Uterus (tissue), 3 donors: ENCODE measurements at regions not wholly inside any gene's neighbourhood (a gene's known extent, or its start where the extent isn't known, plus 50 kb on each side); places are given as distances from the start of the nearest gene placed in this dataset.
"Not testable (repeated sequence)": the region's sequence is repeated elsewhere in the genome, so short reads cannot be mapped to it uniquely, and the experiment has no call there.

Experiments
- DNase-seq, 2 donors: peaks; one replicate each; pipeline ENCODE4 v3.0.0-alpha.2; 2019 to 2020
- H3K27ac ChIP-seq, 2 donors: fragments of 200-600 bp; sonication (generic); 1 replicate in 1 of 2; 2 replicates in 1 of 2; pipeline ENCODE4 v1.5.1; 2016 to 2018
- H3K27me3 ChIP-seq, 2 donors: fragments of 200-600 bp; sonication (generic); one replicate each; pipeline ENCODE4 v1.5.1; 2018 to 2019; ENCODE audit warnings: control low read depth in 1 of 2
- H3K36me3 ChIP-seq, 2 donors: fragments of 200-600 bp; sonication (generic); one replicate each; pipeline ENCODE4 v1.5.1; 2019; ENCODE audit warnings: control low read depth in 1 of 2
- H3K4me1 ChIP-seq, 2 donors: fragments of 200-600 bp; sonication (generic); one replicate each; pipeline ENCODE4 v1.5.1; 2018 to 2019; ENCODE audit warnings: control low read depth in 1 of 2
- H3K4me3 ChIP-seq, 2 donors: fragments of 200-600 bp; sonication (generic); 1 replicate in 1 of 2; 2 replicates in 1 of 2; pipeline ENCODE4 v1.5.1; 2018 to 2019; ENCODE audit warnings: mild to moderate bottlenecking in 1 of 2
- H3K9me3 ChIP-seq, 2 donors: fragments of 200-600 bp; sonication (generic); one replicate each; pipeline ENCODE4 v1.5.1; 2019; ENCODE audit warnings: control low read depth in 1 of 2
- CTCF ChIP-seq, 4 experiments: fragments of 200-600 bp in 2 of 4; fragments of 450-650 bp in 2 of 4; sonication (generic) in 2 of 4; IDR thresholded peaks; one replicate each; pipeline ENCODE4 v1.5.1; 2016 to 2019; ENCODE audit warnings: antibody characterized with exemption in 4 of 4, mild to moderate bottlenecking in 2 of 4, moderate library complexity in 1 of 4
- POLR2A ChIP-seq, 2 donors: fragments of 450-650 bp; IDR thresholded peaks; one replicate each; pipeline ENCODE4 v1.6.1; 2016; ENCODE audit warnings: antibody characterized with exemption in 2 of 2, mild to moderate bottlenecking in 1 of 2, moderate library complexity in 1 of 2
- intact Hi-C: fragments of 100-400 bp; cut with DNase I; formaldehyde crosslinking; loops from one replicate; pipeline ENCODE4 v1.15.1; 2023; ENCODE audit warnings: low total_unique reads
- donor health status: DM: yes; HTN: yes; CAD: no.

GRCh38 chr3:191137708-191138107 is 61.3 kb upstream of the OSTN start:
- no peak for DNase-seq

GRCh38 chr3:191136347-191136746 is 62.7 kb upstream of the OSTN start:
- no peak for DNase-seq
- Histone ChIP-seq H3K9me3 (no peaks in the 10 kb centered on the region), H3K4me3 (no peak overlapping the region), H3K4me1 (no peaks in the 10 kb centered on the region), H3K36me3 (no peaks in the 10 kb centered on the region), H3K27ac (no peak overlapping the region), H3K27me3 (no peaks in the 10 kb centered on the region)
- no peak for TF ChIP-seq POLR2A (IDR thresholded peaks at IDR 0.05)
- intact Hi-C loops, result no loop called here

More at GRCh38 chr3:191137708-191138107, 61.3 kb upstream of the OSTN start:
- TF ChIP-seq POLR2A (IDR thresholded peaks at IDR 0.05) (no peak), CTCF (IDR thresholded peaks at IDR 0.05) (no peak)
- no peaks in the 10 kb centered on the region for H3K4me1 ChIP-seq
- no peak overlapping the region for H3K27ac ChIP-seq
- H3K4me3 ChIP-seq, result no peak overlapping the region
- intact Hi-C loops, result no loop called here
- H3K36me3 ChIP-seq, result no peaks in the 10 kb centered on the region
- H3K27me3 ChIP-seq, result no peaks in the 10 kb centered on the region
- H3K9me3 ChIP-seq, result no peaks in the 10 kb centered on the region

GRCh38 chr3:191135175-191135574 is 63.9 kb upstream of the OSTN start:
- no peaks in the 10 kb centered on the region for H3K4me1 ChIP-seq
- H3K27ac ChIP-seq, result no peak overlapping the region
- no peak for DNase-seq
- H3K9me3 ChIP-seq, result no peaks in the 10 kb centered on the region
- H3K27me3 ChIP-seq, result no peaks in the 10 kb centered on the region
- TF ChIP-seq POLR2A (IDR thresholded peaks at IDR 0.05) (no peak), CTCF (IDR thresholded peaks at IDR 0.05) (no peak)
- H3K36me3 ChIP-seq, result no peaks in the 10 kb centered on the region
- intact Hi-C loops, result no loop called here
- no peak overlapping the region for H3K4me3 ChIP-seq

- intact Hi-C loops, result no loop called here
- Histone ChIP-seq H3K36me3 (no peaks in the 10 kb centered on the region), H3K4me1 (no peaks in the 10 kb centered on the region), H3K27me3 (no peaks in the 10 kb centered on the region), H3K27ac (no peak overlapping the region), H3K9me3 (no peaks in the 10 kb centered on the region), H3K4me3 (no peak overlapping the region)
- TF ChIP-seq CTCF (IDR thresholded peaks at IDR 0.05), result no peak
- DNase-seq, result no peak
These were observed 65.7 kb upstream of the OSTN start for GRCh38 chr3:191133359-191133758.

GRCh38 chr3:191131305-191131704 is 67.7 kb upstream of the OSTN start:
- Histone ChIP-seq H3K4me1 (no peaks in the 10 kb centered on the region), H3K4me3 (no peak overlapping the region), H3K36me3 (no peaks in the 10 kb centered on the region), H3K9me3 (no peaks in the 10 kb centered on the region), H3K27me3 (no peaks in the 10 kb centered on the region), H3K27ac (no peak overlapping the region)
- intact Hi-C loops, result no loop called here
- DNase-seq, result no peak
- TF ChIP-seq POLR2A (IDR thresholded peaks at IDR 0.05) (no peak), CTCF (IDR thresholded peaks at IDR 0.05) (no peak)

GRCh38 chr3:191124891-191125290 is 74.2 kb upstream of the OSTN start:
- H3K27me3 ChIP-seq, intact Hi-C loops, H3K9me3 ChIP-seq, DNase-seq, H3K4me1 ChIP-seq, H3K36me3 ChIP-seq, H3K27ac ChIP-seq, H3K4me3 ChIP-seq: not testable (repeated sequence)
